Endothelial cell of umbilical vein (primary cell): ENCODE measurements at regions not wholly inside any gene's neighbourhood (a gene's known extent, or its start where the extent isn't known, plus 50 kb on each side); places are given as distances from the start of the nearest gene placed in this dataset.

Experiments
- BruUV-seq: library from RNA; stranded (reverse); fragments of 400-500 nt; replicated peaks from 2 replicates; lab custom pipeline; 2021; lab: Mats Ljungman, UMichigan
- CTCF ChIA-PET: fragments of 300-600, 350-600 bp; sonication (Branson Sonifier 250); formaldehyde crosslinking; loops from one replicate; lab custom pipeline; 2021; ENCODE audit warnings: antibody characterized with exemption, inconsistent platforms; lab: Charles Lee
- POLR2A ChIA-PET: fragments of 300-600, 350-600 bp; sonication (Branson Sonifier 250); formaldehyde crosslinking; loops from one replicate; lab custom pipeline; 2021; ENCODE audit warnings: antibody characterized with exemption, inconsistent platforms; lab: Charles Lee
- DNase-seq: peaks from one replicate; pipeline ENCODE4 v3.0.0-alpha.2; 2011; ENCODE audit warnings: low read depth, low spot score
- FAIRE-seq: peaks from 2 replicates; lab custom pipeline; 2011; peaks lifted over from hg19 to GRCh38; lab: Jason Lieb, UNC
- H2AFZ ChIP-seq: 2 replicates; pipeline ENCODE4 v1.6.0; 2012; ENCODE audit warnings: low read depth, low read length, control low read depth, inconsistent platforms
- H3K27ac ChIP-seq: 2 replicates; pipeline ENCODE4 v1.5.1; 2011; ENCODE audit warnings: low read depth, mild to moderate bottlenecking, control low read depth, low read length, moderate library complexity; ENCODE audit not compliant: insufficient read depth
- H3K27me3 ChIP-seq, 2 experiments: 2 replicates each; pipeline versions ENCODE4 v1.6.0 to v1.6.1; 2011; ENCODE audit warnings: low read length in 2 of 2, mixed read lengths in 1 of 2; ENCODE audit not compliant: control insufficient read depth in 2 of 2, insufficient read depth in 2 of 2
- H3K36me3 ChIP-seq, 2 experiments: 2 replicates in 1 of 2; 3 replicates in 1 of 2; pipeline ENCODE4 v1.5.1; 2011; ENCODE audit warnings: low read length in 2 of 2, mild to moderate bottlenecking in 1 of 2, moderate library complexity in 1 of 2; ENCODE audit not compliant: control insufficient read depth in 2 of 2, insufficient read depth in 2 of 2; ENCODE audit errors: extremely low read depth in 1 of 2
- H3K4me1 ChIP-seq: 3 replicates; pipeline ENCODE4 v1.5.1; 2011; ENCODE audit warnings: mild to moderate bottlenecking, low read length; ENCODE audit not compliant: control insufficient read depth, insufficient read depth; ENCODE audit errors: extremely low read depth
- H3K4me2 ChIP-seq: 2 replicates; pipeline ENCODE4 v1.6.1; 2011; ENCODE audit warnings: low read length, control low read depth, mixed read lengths; ENCODE audit not compliant: insufficient read depth
- H3K4me3 ChIP-seq, 3 experiments: fragments of 200-600 bp in 1 of 3; sonication (generic), shearing (Covaris generic) in 1 of 3; replicated peaks in 1 of 3; 2 replicates each; pipeline ENCODE4 v1.5.1; 2011 to 2016; ENCODE audit warnings: control low read depth in 3 of 3, low read length in 3 of 3, mild to moderate bottlenecking in 2 of 3, inconsistent platforms in 1 of 3, low read depth in 1 of 3, moderate library complexity in 1 of 3; ENCODE audit not compliant: insufficient read depth in 1 of 3
- H3K79me2 ChIP-seq: 2 replicates; pipeline ENCODE4 v1.6.0; 2012; ENCODE audit warnings: low read length, inconsistent platforms; ENCODE audit not compliant: control insufficient read depth, insufficient read depth
- H3K9ac ChIP-seq: replicated peaks from 2 replicates; pipeline ENCODE3; 2011; ENCODE audit warnings: low read length, control low read depth; ENCODE audit not compliant: insufficient read depth; ENCODE audit errors: extremely low read depth
- H3K9me1 ChIP-seq: replicated peaks from 3 replicates; pipeline ENCODE4 v1.6.0; 2011; ENCODE audit warnings: mild to moderate bottlenecking, low read length; ENCODE audit not compliant: control insufficient read depth, insufficient read depth; ENCODE audit errors: extremely low read depth
- H3K9me3 ChIP-seq: replicated peaks from 2 replicates; pipeline ENCODE4 v1.5.1; 2012; ENCODE audit warnings: low read length, inconsistent platforms; ENCODE audit not compliant: control insufficient read depth, insufficient read depth
- H4K20me1 ChIP-seq: replicated peaks from 2 replicates; pipeline ENCODE3; 2011; ENCODE audit warnings: mild to moderate bottlenecking, low read length; ENCODE audit not compliant: control insufficient read depth, insufficient read depth; ENCODE audit errors: extremely low read depth
- EZH2 ChIP-seq: IDR thresholded peaks from 2 replicates; pipeline ENCODE4 v1.6.1; 2012; ENCODE audit warnings: borderline replicate concordance, low read depth, mild to moderate bottlenecking, moderate library complexity, low read length, inconsistent platforms; ENCODE audit not compliant: severe bottlenecking
- FOS ChIP-seq: IDR thresholded peaks from 2 replicates; pipeline ENCODE4 v1.6.1; 2011; ENCODE audit warnings: mild to moderate bottlenecking, low read length, moderate library complexity, borderline replicate concordance; ENCODE audit not compliant: insufficient read depth
- GATA2 ChIP-seq: IDR thresholded peaks from 2 replicates; pipeline ENCODE4 v1.7.0; 2011; ENCODE audit warnings: low read depth, mild to moderate bottlenecking, moderate library complexity, mixed read lengths, low read length; ENCODE audit not compliant: insufficient read length, insufficient read depth
- JUN ChIP-seq: IDR thresholded peaks from 2 replicates; pipeline ENCODE4 v1.6.1; 2011; ENCODE audit warnings: borderline replicate concordance, low read depth; ENCODE audit not compliant: insufficient read length, insufficient read depth
- MYC ChIP-seq: IDR thresholded peaks from one replicate; pipeline ENCODE4 v1.6.1; 2011; ENCODE audit warnings: mild to moderate bottlenecking, low read depth, low read length
- POLR2A ChIP-seq: IDR thresholded peaks from 2 replicates; pipeline ENCODE4 v1.6.1; 2012; ENCODE audit warnings: low read depth, mild to moderate bottlenecking, control low read depth, low read length
- POLR2AphosphoS5 ChIP-seq: IDR thresholded peaks from 2 replicates; pipeline ENCODE4 v1.6.1; 2012; ENCODE audit warnings: low read depth, mild to moderate bottlenecking, control low read depth, low read length, moderate library complexity; ENCODE audit not compliant: insufficient read depth
- dilution Hi-C: fragments of 300-500 bp; cut with MboI; formaldehyde crosslinking; loops from one replicate; pipeline ENCODE4 v1.15.0; 2019; ENCODE audit warnings: low sequenced_read_pairs; ENCODE audit not compliant: extremely low pct_ligation_motif_present
- intact Hi-C: fragments of 100-400 bp; cut with micrococcal nuclease; formaldehyde crosslinking; loops from one replicate; pipeline ENCODE4 v1.10.0; 2022
- TF ChIP-seq, protein P1 (sequence below), 2 donors: IDR thresholded peaks; 1 replicate in 1 of 2; 2 replicates in 1 of 2; pipeline ENCODE4 v1.5.1; 2011; ENCODE audit warnings: low read length in 2 of 2, mild to moderate bottlenecking in 2 of 2, moderate library complexity in 2 of 2, control low read depth in 1 of 2, inconsistent platforms in 1 of 2, low read depth in 1 of 2; ENCODE audit not compliant: insufficient read depth in 1 of 2; ENCODE audit errors: extremely low read depth in 1 of 2
- TF ChIP-seq, protein P2 (sequence below): IDR thresholded peaks from 2 replicates; pipeline ENCODE4 v1.6.1; 2011; ENCODE audit not compliant: insufficient read depth, insufficient read length

DNA sequence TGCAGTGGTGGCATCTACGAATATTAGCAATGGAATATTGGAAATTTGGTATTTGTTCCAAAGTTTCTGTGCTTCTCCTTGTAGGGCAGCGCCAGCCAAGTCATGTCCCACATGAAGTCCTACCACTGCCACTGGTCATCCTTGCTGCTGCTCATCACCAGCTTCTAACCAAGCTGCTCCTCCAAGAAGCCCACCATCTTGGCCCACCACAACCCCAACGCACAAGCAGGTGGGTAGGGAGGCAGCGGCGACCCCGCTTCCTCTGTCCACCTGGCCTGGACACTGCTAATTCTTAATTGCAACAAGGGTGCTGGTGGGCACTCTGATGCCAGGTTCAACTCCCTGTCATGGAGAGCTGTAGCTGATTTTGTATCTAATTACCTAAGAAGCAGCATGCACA is 291.2 kb upstream of the LYPLAL1 start:
- no peak for FAIRE-seq
- Histone ChIP-seq H4K20me1 (no peaks in the 10 kb centered on the region), H3K9me3 (no peaks in the 10 kb centered on the region), H3K27ac (no peak overlapping the region), H3K36me3 (no peaks in the 10 kb centered on the region), H3K27me3 (no peaks in the 10 kb centered on the region), H3K4me1 (peaks cover 8% of the 10 kb centered on the region), H2AFZ (no peak overlapping the region), H3K79me2 (no peaks in the 10 kb centered on the region), H3K9me1 (no peaks in the 10 kb centered on the region), H3K9ac (no peak overlapping the region), H3K4me3 (no peak overlapping the region), H3K4me2 (no peak overlapping the region)
- BruUV-seq, result no TSS peak
- POLR2A ChIA-PET, result no interaction called here
- dilution Hi-C loops, result no loop called here
- intact Hi-C loops, result no loop called here
- TF ChIP-seq GATA2, result no peak
- TF ChIP-seq FOS, result no peak
- TF ChIP-seq, protein P1, sequence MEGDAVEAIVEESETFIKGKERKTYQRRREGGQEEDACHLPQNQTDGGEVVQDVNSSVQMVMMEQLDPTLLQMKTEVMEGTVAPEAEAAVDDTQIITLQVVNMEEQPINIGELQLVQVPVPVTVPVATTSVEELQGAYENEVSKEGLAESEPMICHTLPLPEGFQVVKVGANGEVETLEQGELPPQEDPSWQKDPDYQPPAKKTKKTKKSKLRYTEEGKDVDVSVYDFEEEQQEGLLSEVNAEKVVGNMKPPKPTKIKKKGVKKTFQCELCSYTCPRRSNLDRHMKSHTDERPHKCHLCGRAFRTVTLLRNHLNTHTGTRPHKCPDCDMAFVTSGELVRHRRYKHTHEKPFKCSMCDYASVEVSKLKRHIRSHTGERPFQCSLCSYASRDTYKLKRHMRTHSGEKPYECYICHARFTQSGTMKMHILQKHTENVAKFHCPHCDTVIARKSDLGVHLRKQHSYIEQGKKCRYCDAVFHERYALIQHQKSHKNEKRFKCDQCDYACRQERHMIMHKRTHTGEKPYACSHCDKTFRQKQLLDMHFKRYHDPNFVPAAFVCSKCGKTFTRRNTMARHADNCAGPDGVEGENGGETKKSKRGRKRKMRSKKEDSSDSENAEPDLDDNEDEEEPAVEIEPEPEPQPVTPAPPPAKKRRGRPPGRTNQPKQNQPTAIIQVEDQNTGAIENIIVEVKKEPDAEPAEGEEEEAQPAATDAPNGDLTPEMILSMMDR (IDR thresholded peaks at IDR 0.05; ENCODE audit: extremely low read depth in 1 of 2, insufficient read depth in 1 of 2, low read depth in 1 of 2, low read length in 2 of 2), result no peak
- no peak for TF ChIP-seq JUN
- TF ChIP-seq POLR2A, result no peak
- TF ChIP-seq EZH2, result no peak
- TF ChIP-seq MYC, result no peak
- no peak for TF ChIP-seq POLR2AphosphoS5
- TF ChIP-seq, protein P2, sequence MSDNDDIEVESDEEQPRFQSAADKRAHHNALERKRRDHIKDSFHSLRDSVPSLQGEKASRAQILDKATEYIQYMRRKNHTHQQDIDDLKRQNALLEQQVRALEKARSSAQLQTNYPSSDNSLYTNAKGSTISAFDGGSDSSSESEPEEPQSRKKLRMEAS, result no peak
- CTCF ChIA-PET, result no interaction called here
- DNase-seq, result no peak
